Mesodermal cell (in vitro differentiated cells): ENCODE measurements at regions not wholly inside any gene's neighbourhood (a gene's known extent, or its start where the extent isn't known, plus 50 kb on each side); places are given as distances from the start of the nearest gene placed in this dataset.
"Not testable (repeated sequence)": the region's sequence is repeated elsewhere in the genome, so short reads cannot be mapped to it uniquely, and the experiment has no call there.

Experiments
- H3K27ac ChIP-seq: 2 replicates; pipeline ENCODE4 v1.7.0; 2013; ENCODE audit warnings: mild to moderate bottlenecking, low read depth, low read length, moderate library complexity; ENCODE audit not compliant: severe bottlenecking
- H3K36me3 ChIP-seq: 2 replicates; pipeline ENCODE4 v1.7.1; 2013; ENCODE audit warnings: mild to moderate bottlenecking, low read length, moderate library complexity; ENCODE audit not compliant: control insufficient read depth, insufficient read depth
- H3K4me1 ChIP-seq: one replicate; pipeline ENCODE4 v1.7.1; 2013; ENCODE audit warnings: mild to moderate bottlenecking, low read length; ENCODE audit not compliant: insufficient read depth, control insufficient read depth, poor library complexity, severe bottlenecking
- H3K4me3 ChIP-seq: 2 replicates; pipeline ENCODE4 v1.7.0; 2013; ENCODE audit warnings: low read length, control low read depth, mild to moderate bottlenecking; ENCODE audit not compliant: insufficient read depth, poor library complexity, severe bottlenecking; ENCODE audit errors: extremely low read depth
- H3K9me3 ChIP-seq: 2 replicates; pipeline ENCODE4 v1.7.1; 2013; ENCODE audit warnings: mild to moderate bottlenecking, low read length, moderate library complexity; ENCODE audit not compliant: control insufficient read depth
- WGBS, 2 experiments: methylation state at CpG; one replicate each; pipeline ENCODE4 v1.1.5; 2013; ENCODE audit warnings: missing lambda C conversion rate in 2 of 2; ENCODE audit not compliant: insufficient coverage in 2 of 2; 5-methylcytosine and 5-hydroxymethylcytosine counted together

GRCh38 chr9:28135549-28135948 lies 562.3 kb upstream of the C9orf72 start:
- Histone ChIP-seq H3K4me1 (peaks cover 16% of the 10 kb centered on the region), H3K36me3 (no peaks in the 10 kb centered on the region), H3K27ac (peak overlapping the region; percentile 68), H3K4me3 (no peak overlapping the region), H3K9me3 (no peaks in the 10 kb centered on the region)
- WGBS, 2 experiments = 45 to 75% methylated on average over 1 to 2 of the region's 2 CpGs

DNA sequence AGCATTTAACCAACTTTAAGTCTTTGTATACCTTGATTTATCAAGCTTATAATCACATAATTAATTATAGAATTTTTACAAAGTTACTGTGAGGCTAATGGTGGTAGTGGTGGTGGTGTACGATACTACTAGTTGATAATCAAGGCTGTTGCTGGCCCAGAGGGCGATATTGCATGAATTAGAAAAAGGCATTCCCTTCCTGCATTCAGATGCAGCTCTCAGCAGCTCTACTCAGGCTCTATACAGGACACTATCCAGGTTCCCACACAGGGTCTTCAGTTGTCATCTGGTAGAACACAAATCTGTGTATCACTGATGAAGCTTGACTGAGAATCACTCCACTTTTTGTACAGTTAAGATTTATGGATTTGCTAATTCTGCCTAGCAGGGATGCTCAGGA lies 562.8 kb upstream of the C9orf72 start:
- H3K36me3 ChIP-seq = no peaks in the 10 kb centered on the region
- WGBS, 2 experiments = 60 to 100% methylated on average over 1 of the region's 2 CpGs
- H3K4me1 ChIP-seq = peaks cover 16% of the 10 kb centered on the region

DNA sequence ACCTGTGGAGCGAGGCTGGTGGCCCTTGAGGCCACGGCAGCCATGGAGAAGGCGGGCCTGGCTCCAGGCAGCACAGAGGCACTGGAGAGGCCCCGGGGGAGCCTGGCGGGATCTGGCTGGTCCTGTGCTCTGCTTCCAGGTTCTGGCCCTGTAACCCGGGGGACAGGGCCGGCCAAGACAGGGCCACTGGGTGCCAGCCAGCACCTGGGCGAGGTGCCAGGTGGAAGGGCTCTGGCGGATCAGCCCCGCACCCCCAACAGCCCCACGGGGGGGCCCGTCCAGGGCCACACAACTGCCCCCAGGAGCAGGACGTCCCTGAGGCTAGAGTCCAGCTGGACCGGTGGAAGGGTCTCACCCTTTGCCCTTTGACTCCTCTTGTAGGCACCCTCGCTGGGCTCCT lies 574.1 kb upstream of the C9orf72 start:
- H3K9me3 ChIP-seq, H3K27ac ChIP-seq, H3K36me3 ChIP-seq, H3K4me1 ChIP-seq, H3K4me3 ChIP-seq: not testable (repeated sequence)
- WGBS, 2 experiments = 82 to 93% methylated on average over 4 to 6 of the region's 15 CpGs

More for the DNA sequence above, 562.8 kb upstream of the C9orf72 start:
- H3K27ac ChIP-seq = peak overlapping the region; percentile 68
- no peaks in the 10 kb centered on the region for H3K9me3 ChIP-seq
- H3K4me3 ChIP-seq = no peak overlapping the region

GRCh38 chr9:28147923-28148597 lies 574.8 kb upstream of the C9orf72 start:
- H3K27ac ChIP-seq, H3K9me3 ChIP-seq, H3K4me1 ChIP-seq, H3K4me3 ChIP-seq, H3K36me3 ChIP-seq: not testable (repeated sequence)
- 93 to 95% methylated on average over 10 of the region's 18 CpGs for WGBS, 2 experiments

DNA sequence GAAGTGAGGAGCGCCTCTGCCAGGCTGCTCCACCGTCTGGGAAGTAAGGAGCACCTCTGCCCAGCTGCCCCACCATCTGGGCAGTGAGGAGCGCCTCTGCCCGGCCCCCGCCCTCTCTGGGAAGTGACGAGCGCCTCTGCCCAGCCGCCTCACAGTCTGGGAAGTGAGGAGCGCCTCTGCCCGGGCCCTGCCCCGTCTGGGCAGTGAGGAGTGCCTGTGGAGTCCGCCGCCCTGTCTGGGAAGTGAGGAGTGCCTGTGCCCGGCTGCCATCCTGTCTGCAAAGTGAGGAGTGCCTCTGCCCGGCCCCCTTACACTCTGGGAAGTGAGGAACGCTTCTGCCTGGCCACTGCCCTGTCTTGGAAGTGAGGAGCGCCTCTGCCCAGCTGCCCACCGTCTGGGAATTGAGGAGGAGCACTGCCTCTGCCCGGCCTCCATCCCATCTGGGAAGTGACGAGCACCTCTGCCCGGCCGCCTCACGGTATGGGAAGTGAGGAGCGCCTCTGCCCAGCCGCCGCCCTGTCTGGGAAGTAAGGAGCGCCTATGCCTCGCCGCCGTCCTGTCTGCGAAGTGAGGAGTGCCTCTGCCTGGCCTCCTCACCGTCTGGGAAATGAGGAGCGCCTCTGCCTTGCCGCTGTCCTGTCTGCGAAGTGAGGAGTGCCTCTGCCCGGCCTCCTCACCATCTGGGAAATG lies 576.2 kb upstream of the C9orf72 start:
- 88 to 89% methylated on average over 17 to 20 of the region's 36 CpGs for WGBS, 2 experiments
- H3K4me3 ChIP-seq, H3K27ac ChIP-seq, H3K9me3 ChIP-seq, H3K36me3 ChIP-seq, H3K4me1 ChIP-seq: not testable (repeated sequence)

DNA sequence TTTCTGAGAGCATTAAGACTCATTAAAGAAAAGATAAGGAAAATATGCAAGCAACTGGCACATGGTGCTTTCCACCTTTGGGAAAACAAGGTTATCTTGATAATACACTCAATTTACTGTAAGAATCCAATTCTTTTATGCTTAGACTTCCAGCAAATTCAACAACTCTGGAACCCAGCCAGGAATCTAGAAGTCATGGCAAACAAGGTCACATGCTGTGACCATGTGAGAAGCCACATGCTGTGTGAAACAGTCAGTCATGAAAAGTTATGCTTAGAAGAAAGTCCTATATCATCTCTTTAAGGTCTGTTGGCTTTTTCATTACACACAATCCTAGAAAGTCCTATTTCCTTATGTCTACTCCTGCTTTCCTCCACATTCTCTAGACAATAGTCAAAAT lies 581.8 kb upstream of the C9orf72 start:
- H3K27ac ChIP-seq = no peak overlapping the region
- no peaks in the 10 kb centered on the region for H3K36me3 ChIP-seq
- H3K4me3 ChIP-seq = no peak overlapping the region
- no peaks in the 10 kb centered on the region for H3K9me3 ChIP-seq
- no peaks in the 10 kb centered on the region for H3K4me1 ChIP-seq

GRCh38 chr9:28155671-28156070 lies 582.4 kb upstream of the C9orf72 start:
- no peak overlapping the region for H3K27ac ChIP-seq
- H3K36me3 ChIP-seq = no peaks in the 10 kb centered on the region
- no peaks in the 10 kb centered on the region for H3K9me3 ChIP-seq
- no peaks in the 10 kb centered on the region for H3K4me1 ChIP-seq
- WGBS, 2 experiments = 83% methylated on average over 1 of the region's 2 CpGs; no CpG with 5 or more reads in 1 of the 2 experiments
- no peak overlapping the region for H3K4me3 ChIP-seq

GRCh38 chr9:28158451-28158850 lies 585.2 kb upstream of the C9orf72 start:
- 100% methylated on average over 1 of the region's 1 CpG; no CpG with 5 or more reads in 1 of the 2 experiments for WGBS, 2 experiments
- Histone ChIP-seq H3K4me1 (no peaks in the 10 kb centered on the region), H3K36me3 (no peaks in the 10 kb centered on the region), H3K27ac (no peak overlapping the region), H3K9me3 (no peaks in the 10 kb centered on the region), H3K4me3 (no peak overlapping the region)

GRCh38 chr9:28163619-28164018 lies 590.3 kb upstream of the C9orf72 start:
- Histone ChIP-seq H3K36me3 (no peaks in the 10 kb centered on the region), H3K27ac (no peak overlapping the region), H3K9me3 (no peaks in the 10 kb centered on the region), H3K4me1 (no peaks in the 10 kb centered on the region), H3K4me3 (no peak overlapping the region)
- 70 to 79% methylated on average over 3 of the region's 3 CpGs for WGBS, 2 experiments

GRCh38 chr9:28166179-28166578 lies 592.9 kb upstream of the C9orf72 start:
- Histone ChIP-seq H3K4me3 (no peak overlapping the region), H3K36me3 (no peaks in the 10 kb centered on the region), H3K4me1 (no peaks in the 10 kb centered on the region), H3K9me3 (no peaks in the 10 kb centered on the region), H3K27ac (no peak overlapping the region)
- WGBS, 2 experiments = 85% methylated on average over 2 of the region's 2 CpGs; no CpG with 5 or more reads in 1 of the 2 experiments

GRCh38 chr9:28177142-28177541 lies 603.9 kb upstream of the C9orf72 start:
- no peak overlapping the region for H3K27ac ChIP-seq
- no peaks in the 10 kb centered on the region for H3K36me3 ChIP-seq
- no CpG with 5 or more reads among the region's 2 CpGs for WGBS, 2 experiments
- H3K4me1 ChIP-seq = no peaks in the 10 kb centered on the region
- no peaks in the 10 kb centered on the region for H3K9me3 ChIP-seq
- H3K4me3 ChIP-seq = no peak overlapping the region
